Activated naive CD4-positive, alpha-beta T cell treated with anti-CD3 and anti-CD28 coated beads, Interleukin-2, amount 10 ng/mL, durations not matched to agents 7 days and 5 days (primary cell): ENCODE measurements at regions not wholly inside any gene's neighbourhood (a gene's known extent, or its start where the extent isn't known, plus 50 kb on each side); places are given as distances from the start of the nearest gene placed in this dataset.
"Not testable (repeated sequence)": the region's sequence is repeated elsewhere in the genome, so short reads cannot be mapped to it uniquely, and the experiment has no call there.

ENCODE experiments used
- CTCF ChIA-PET: fragments of 350-600 bp; sonication (Branson Sonifier 250); formaldehyde crosslinking; loops from one replicate; lab custom pipeline; 2021; ENCODE audit warnings: antibody characterized with exemption; lab: Charles Lee
- DNase-seq: peaks from one replicate; pipeline ENCODE4 v3.0.0-alpha.2; 2020
- H3K27ac Mint-ChIP-seq: one replicate; pipeline ENCODE4 v1.8.0; 2021; ENCODE audit warnings: mild to moderate bottlenecking, moderate library complexity, mixed read lengths
- H3K27me3 Mint-ChIP-seq: one replicate; pipeline ENCODE4 v1.8.0; 2021; ENCODE audit warnings: mild to moderate bottlenecking, mixed read lengths
- H3K36me3 Mint-ChIP-seq: one replicate; pipeline ENCODE4 v1.8.0; 2021; ENCODE audit warnings: mixed read lengths
- H3K4me1 Mint-ChIP-seq: one replicate; pipeline ENCODE4 v1.8.0; 2021; ENCODE audit warnings: mixed read lengths
- H3K4me3 Mint-ChIP-seq: one replicate; pipeline ENCODE4 v1.8.0; 2021; ENCODE audit warnings: mild to moderate bottlenecking, moderate library complexity, mixed read lengths
- H3K9me3 Mint-ChIP-seq: one replicate; pipeline ENCODE4 v1.8.0; 2021; ENCODE audit warnings: mixed read lengths

GRCh38 chr9:19876569-19877316 lies 87.9 kb upstream of the SLC24A2 start:
- no peak for DNase-seq
- no peaks in the 10 kb centered on the region for H3K36me3 Mint-ChIP-seq
- H3K4me3 Mint-ChIP-seq = no peak overlapping the region
- peaks cover 28% of the 10 kb centered on the region for H3K27me3 Mint-ChIP-seq
- H3K9me3 Mint-ChIP-seq = no peaks in the 10 kb centered on the region
- CTCF ChIA-PET = no interaction called here
- no peaks in the 10 kb centered on the region for H3K4me1 Mint-ChIP-seq
- H3K27ac Mint-ChIP-seq = no peak overlapping the region

GRCh38 chr9:19875291-19875920 lies 86.6 kb upstream of the SLC24A2 start:
- no peaks in the 10 kb centered on the region for H3K4me1 Mint-ChIP-seq
- no peaks in the 10 kb centered on the region for H3K9me3 Mint-ChIP-seq
- H3K36me3 Mint-ChIP-seq = no peaks in the 10 kb centered on the region
- H3K27me3 Mint-ChIP-seq = peaks cover 28% of the 10 kb centered on the region
- H3K27ac Mint-ChIP-seq = no peak overlapping the region
- CTCF ChIA-PET = no interaction called here
- DNase-seq = no peak
- H3K4me3 Mint-ChIP-seq = no peak overlapping the region

GRCh38 chr9:19873188-19873587 lies 84.4 kb upstream of the SLC24A2 start:
- H3K36me3 Mint-ChIP-seq, H3K9me3 Mint-ChIP-seq, CTCF ChIA-PET, H3K27ac Mint-ChIP-seq, H3K4me1 Mint-ChIP-seq, DNase-seq, H3K4me3 Mint-ChIP-seq: not testable (repeated sequence)
- H3K27me3 Mint-ChIP-seq = peaks cover 20% of the 10 kb centered on the region

DNA sequence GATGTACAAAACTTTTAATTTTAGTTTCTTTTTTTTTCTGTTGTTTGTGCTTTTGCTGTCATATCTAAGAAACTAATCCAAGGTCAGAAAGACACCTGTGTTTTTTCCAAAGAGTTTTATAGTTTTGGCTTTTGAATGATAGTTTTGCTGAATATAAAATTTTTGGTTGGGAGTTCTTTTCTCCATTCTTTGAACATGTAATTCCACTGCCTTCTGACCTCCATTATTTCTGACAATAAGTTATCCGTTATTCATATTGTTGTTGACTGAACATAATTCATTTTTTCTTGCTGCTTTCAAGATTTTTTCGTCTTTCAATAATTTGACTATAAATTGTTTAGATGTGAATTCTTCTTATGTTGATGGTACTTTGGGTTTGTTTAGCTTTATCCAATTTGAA lies 82.2 kb upstream of the SLC24A2 start:
- Mint-ChIP-seq H3K27ac (no peak overlapping the region), H3K27me3 (peaks cover 12% of the 10 kb centered on the region), H3K4me3 (no peak overlapping the region), H3K9me3 (no peaks in the 10 kb centered on the region), H3K36me3 (no peaks in the 10 kb centered on the region), H3K4me1 (no peaks in the 10 kb centered on the region)
- DNase-seq = no peak
- CTCF ChIA-PET = no interaction called here

- DNase-seq = no peak
- no peaks in the 10 kb centered on the region for H3K36me3 Mint-ChIP-seq
- CTCF ChIA-PET = no interaction called here
Observed at GRCh38 chr9:19840953-19841352, 52.1 kb upstream of the SLC24A2 start.

More at GRCh38 chr9:19840953-19841352, 52.1 kb upstream of the SLC24A2 start:
- Mint-ChIP-seq H3K9me3 (no peaks in the 10 kb centered on the region), H3K27me3 (no peaks in the 10 kb centered on the region), H3K27ac (no peak overlapping the region), H3K4me1 (no peaks in the 10 kb centered on the region), H3K4me3 (no peak overlapping the region)
